DOHH2 (cell line): ENCODE measurements at regions not wholly inside any gene's neighbourhood (a gene's known extent, or its start where the extent isn't known, plus 50 kb on each side); places are given as distances from the start of the nearest gene placed in this dataset.
"Not testable (repeated sequence)": the region's sequence is repeated elsewhere in the genome, so short reads cannot be mapped to it uniquely, and the experiment has no call there.

Source experiments
- H3F3A ChIP-seq: fragments of 200-600 bp; sonication (generic), shearing (Covaris generic); 2 replicates; pipeline ENCODE4 v1.6.0; 2016; ENCODE audit warnings: antibody characterized with exemption, mild to moderate bottlenecking; ENCODE audit not compliant: control insufficient read depth, insufficient read depth
- H3K27ac ChIP-seq: fragments of 200-600 bp; sonication (generic); 2 replicates; pipeline ENCODE4 v1.5.1; 2014; ENCODE audit warnings: low read depth, mild to moderate bottlenecking, low read length, moderate library complexity
- H3K27me3 ChIP-seq: fragments of 200-600 bp; sonication (generic); 2 replicates; pipeline ENCODE4 v1.6.1; 2014; ENCODE audit warnings: mild to moderate bottlenecking, low read length, mixed read lengths; ENCODE audit not compliant: control insufficient read depth
- H3K36me3 ChIP-seq: fragments of 200-600 bp; sonication (generic); 2 replicates; pipeline ENCODE4 v1.6.1; 2014; ENCODE audit warnings: mild to moderate bottlenecking, low read length, moderate library complexity, mixed read lengths; ENCODE audit not compliant: control insufficient read depth
- H3K4me1 ChIP-seq: fragments of 200-600 bp; sonication (generic); 2 replicates; pipeline ENCODE4 v1.6.1; 2014; ENCODE audit warnings: mild to moderate bottlenecking, low read length, mixed read lengths; ENCODE audit not compliant: control insufficient read depth
- H3K4me2 ChIP-seq: fragments of 200-600 bp; sonication (generic); 2 replicates; pipeline ENCODE4 v1.6.0; 2014; ENCODE audit warnings: mild to moderate bottlenecking, low read length, moderate library complexity
- H3K4me3 ChIP-seq: fragments of 200-600 bp; sonication (generic); 2 replicates; pipeline ENCODE4 v1.5.1; 2014; ENCODE audit warnings: mild to moderate bottlenecking, low read length, mixed read lengths
- H3K79me2 ChIP-seq: fragments of 200-600 bp; sonication (generic); 2 replicates; pipeline ENCODE4 v1.6.1; 2014; ENCODE audit warnings: mild to moderate bottlenecking, low read length, mixed read lengths; ENCODE audit not compliant: control insufficient read depth
- H3K9me2 ChIP-seq: fragments of 200-600 bp; sonication (generic); replicated peaks from 2 replicates; pipeline ENCODE4 v1.6.1; 2014; ENCODE audit warnings: mild to moderate bottlenecking, low read length, mixed read lengths; ENCODE audit not compliant: control insufficient read depth
- H3K9me3 ChIP-seq: fragments of 200-600 bp; sonication (generic); 2 replicates; pipeline ENCODE4 v1.6.1; 2014; ENCODE audit warnings: antibody characterized with exemption, low read length, mixed read lengths; ENCODE audit not compliant: control insufficient read depth, insufficient read depth
- H4K20me1 ChIP-seq: fragments of 200-600 bp; sonication (generic); 2 replicates; pipeline ENCODE4 v1.6.0; 2014; ENCODE audit warnings: low read depth, mild to moderate bottlenecking, antibody characterized with exemption, low read length, moderate library complexity; ENCODE audit not compliant: control insufficient read depth, insufficient read depth
- CTCF ChIP-seq: fragments of 200-600 bp; sonication (generic); IDR thresholded peaks from one replicate; pipeline ENCODE4 v1.5.1; 2014; ENCODE audit warnings: antibody characterized with exemption, mild to moderate bottlenecking, low read depth, low read length; ENCODE audit not compliant: poor library complexity, severe bottlenecking
- EZH2phosphoT487 ChIP-seq: fragments of 200-600 bp; sonication (generic); IDR thresholded peaks from 2 replicates; pipeline ENCODE4 v1.6.1; 2017; ENCODE audit warnings: borderline replicate concordance, mild to moderate bottlenecking, antibody characterized with exemption, low read length, moderate library complexity, mixed read lengths

GRCh38 chr12:74595696-74596095 lies 58.1 kb downstream of the ATXN7L3B start:
- Histone ChIP-seq H3K27me3 (no peaks in the 10 kb centered on the region), H3F3A (no peaks in the 10 kb centered on the region), H3K9me3 (peaks cover 6% of the 10 kb centered on the region; the same call in 1 of the 2 replicates), H3K36me3 (no peaks in the 10 kb centered on the region), H3K27ac (no peak overlapping the region), H3K4me3 (no peak overlapping the region), H3K4me2 (no peak overlapping the region), H3K4me1 (no peaks in the 10 kb centered on the region), H3K79me2 (no peaks in the 10 kb centered on the region), H4K20me1 (no peaks in the 10 kb centered on the region), H3K9me2 (no peaks in the 10 kb centered on the region)
- TF ChIP-seq EZH2phosphoT487 (no peak), CTCF (no peak)

- H3K4me3 ChIP-seq: no peak overlapping the region
- no peaks in the 10 kb centered on the region for H3K79me2 ChIP-seq
- no peaks in the 10 kb centered on the region for H3K9me2 ChIP-seq
- H3K27me3 ChIP-seq: no peaks in the 10 kb centered on the region
- H3K4me2 ChIP-seq: no peak overlapping the region
- no peaks in the 10 kb centered on the region for H3K4me1 ChIP-seq
- no peaks in the 10 kb centered on the region for H3K36me3 ChIP-seq
- H4K20me1 ChIP-seq: no peaks in the 10 kb centered on the region
- TF ChIP-seq EZH2phosphoT487: no peak
- no peak for TF ChIP-seq CTCF
- no peaks in the 10 kb centered on the region for H3F3A ChIP-seq
- peaks cover 6% of the 10 kb centered on the region; the same call in 1 of the 2 replicates for H3K9me3 ChIP-seq
- no peak overlapping the region for H3K27ac ChIP-seq
Observed at GRCh38 chr12:74598819-74599218, 61.2 kb downstream of the ATXN7L3B start.

GRCh38 chr12:74599932-74600331 lies 62.3 kb downstream of the ATXN7L3B start:
- Histone ChIP-seq H3K4me1 (no peaks in the 10 kb centered on the region), H3K27me3 (no peaks in the 10 kb centered on the region), H3K9me3 (peaks cover 6% of the 10 kb centered on the region; the same call in 1 of the 2 replicates), H3K27ac (no peak overlapping the region), H3K79me2 (no peaks in the 10 kb centered on the region), H3K36me3 (no peaks in the 10 kb centered on the region), H3K4me3 (no peak overlapping the region), H4K20me1 (no peaks in the 10 kb centered on the region), H3K9me2 (no peaks in the 10 kb centered on the region), H3K4me2 (no peak overlapping the region), H3F3A (no peaks in the 10 kb centered on the region)
- TF ChIP-seq CTCF (no peak), EZH2phosphoT487 (no peak)

GRCh38 chr12:74600817-74601216 lies 63.2 kb downstream of the ATXN7L3B start:
- H3K4me2 ChIP-seq, H4K20me1 ChIP-seq, H3F3A ChIP-seq: not testable (repeated sequence)

More at GRCh38 chr12:74600817-74601216, 63.2 kb downstream of the ATXN7L3B start:
- H3K27me3 ChIP-seq, H3K9me3 ChIP-seq, H3K27ac ChIP-seq, H3K36me3 ChIP-seq, H3K4me3 ChIP-seq, H3K4me1 ChIP-seq, H3K79me2 ChIP-seq, H3K9me2 ChIP-seq: not testable (repeated sequence)
